GM18502 (cell line): ENCODE measurements at regions not wholly inside any gene's neighbourhood (a gene's known extent, or its start where the extent isn't known, plus 50 kb on each side); places are given as distances from the start of the nearest gene placed in this dataset.

ENCODE experiments used
- ATAC-seq: cut with Tn5 transposase; IDR thresholded peaks from one replicate; pipeline ENCODE4 v1.9.1; 2021; ENCODE audit warnings: mild to moderate bottlenecking; ENCODE audit not compliant: unreplicated experiment, poor library complexity

DNA sequence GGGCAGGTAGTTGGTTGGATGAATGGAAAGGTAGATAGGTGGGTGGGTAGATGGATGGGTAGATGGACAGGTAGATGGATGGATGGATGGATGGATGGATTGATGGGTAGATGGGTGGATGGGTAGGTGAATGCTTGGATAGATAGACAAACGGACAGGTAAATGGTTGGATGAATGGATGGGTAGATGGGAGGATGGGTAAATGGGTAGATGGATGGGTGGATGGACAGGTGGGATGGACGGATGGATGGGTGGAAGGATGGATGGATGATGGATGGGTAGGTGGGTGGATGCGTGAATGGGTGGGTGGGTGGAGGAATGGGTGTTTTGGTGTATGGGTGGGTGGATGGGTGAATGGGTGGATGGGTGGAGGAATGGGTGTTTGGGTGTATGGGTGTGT lies 50.1 kb upstream of the ASAP2 start:
- no peak for ATAC-seq

DNA sequence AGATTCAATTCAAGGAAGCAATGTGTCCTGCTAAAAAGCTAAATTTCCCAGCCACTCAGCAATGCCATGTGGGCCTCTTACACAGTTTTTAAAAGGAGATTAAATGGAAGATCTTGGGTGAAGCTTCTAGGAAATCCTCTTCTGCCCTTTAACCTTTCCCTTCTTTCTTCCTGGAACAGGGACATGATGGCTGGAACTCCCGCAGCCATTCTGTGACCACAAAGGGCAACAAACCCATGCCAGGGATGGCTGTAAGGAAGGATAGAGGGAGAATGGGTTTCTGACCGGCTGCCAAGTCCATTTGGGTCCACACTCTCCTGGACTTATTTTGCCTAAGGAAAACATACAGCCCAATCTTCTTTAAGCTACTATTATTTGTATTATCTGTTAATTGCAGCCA lies 52.6 kb upstream of the ASAP2 start:
- ATAC-seq = no peak

DNA sequence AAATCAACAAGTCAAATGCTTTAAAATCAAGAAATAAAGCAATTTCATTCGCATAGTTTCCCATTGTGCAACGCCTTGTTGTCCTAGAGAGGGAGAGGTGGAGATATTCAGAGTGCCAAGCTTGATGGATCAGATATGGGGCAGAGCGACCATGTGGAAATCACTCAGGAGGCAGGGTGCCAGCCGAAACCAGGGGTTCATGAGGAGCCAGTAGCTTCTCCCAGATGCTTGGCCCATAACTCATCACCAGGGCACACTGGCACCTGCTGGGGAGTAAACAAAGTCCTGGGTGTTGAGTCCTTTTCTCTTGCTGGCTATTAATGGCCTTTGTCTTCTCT lies 53.0 kb upstream of the ASAP2 start:
- no peak for ATAC-seq

DNA sequence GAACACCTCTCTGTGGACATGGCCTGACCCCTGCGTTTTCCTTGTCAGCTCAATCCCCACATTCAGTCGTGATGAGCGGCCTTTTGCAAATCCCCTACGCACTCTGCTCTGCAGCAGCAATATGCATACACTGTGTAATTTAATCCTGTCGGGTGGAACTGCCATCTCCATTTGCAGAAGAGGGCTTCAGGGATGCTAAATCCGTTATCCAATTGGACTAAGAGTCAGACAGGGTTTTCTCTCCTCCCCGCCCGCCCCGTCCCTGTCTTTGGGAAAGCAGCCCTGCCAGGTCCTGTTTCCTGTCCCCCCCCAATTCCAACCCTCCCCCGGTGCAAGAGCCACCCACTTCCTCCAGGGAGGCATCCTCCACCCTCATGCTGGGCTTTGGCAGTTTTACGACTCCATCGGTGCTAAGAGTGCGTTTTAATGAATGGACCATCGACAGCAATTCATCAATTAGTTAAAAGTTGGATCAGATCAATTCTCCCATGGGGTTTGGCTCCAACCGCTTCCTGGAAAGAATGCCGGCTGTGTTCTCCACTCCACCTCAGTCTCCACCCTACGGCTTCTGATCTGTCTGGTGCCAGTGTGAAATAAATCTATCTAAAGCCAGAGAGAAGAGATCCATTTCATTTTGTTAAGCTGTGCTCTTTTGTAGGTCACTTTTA lies 53.5 kb upstream of the ASAP2 start:
- no peak for ATAC-seq

DNA sequence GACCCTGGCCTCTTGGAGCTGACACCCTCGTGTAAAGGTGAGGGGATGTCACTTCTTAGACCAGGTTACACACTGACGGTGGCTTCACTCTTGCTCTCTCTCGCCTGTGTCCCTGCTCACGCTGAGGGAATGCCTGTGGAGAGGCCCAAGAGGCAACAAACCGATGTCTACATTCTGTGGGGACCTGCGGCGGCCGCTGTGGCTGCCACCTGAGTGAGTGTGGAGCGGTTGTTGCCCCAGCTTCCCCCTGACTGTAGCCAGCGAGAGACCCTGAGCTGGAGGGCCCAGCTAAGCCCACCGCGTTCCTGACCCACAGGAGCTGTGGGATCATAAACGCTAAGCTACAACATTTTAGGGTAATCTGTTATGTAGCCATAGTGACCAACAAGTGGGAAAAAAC lies 55.7 kb upstream of the ASAP2 start:
- ATAC-seq = no peak

DNA sequence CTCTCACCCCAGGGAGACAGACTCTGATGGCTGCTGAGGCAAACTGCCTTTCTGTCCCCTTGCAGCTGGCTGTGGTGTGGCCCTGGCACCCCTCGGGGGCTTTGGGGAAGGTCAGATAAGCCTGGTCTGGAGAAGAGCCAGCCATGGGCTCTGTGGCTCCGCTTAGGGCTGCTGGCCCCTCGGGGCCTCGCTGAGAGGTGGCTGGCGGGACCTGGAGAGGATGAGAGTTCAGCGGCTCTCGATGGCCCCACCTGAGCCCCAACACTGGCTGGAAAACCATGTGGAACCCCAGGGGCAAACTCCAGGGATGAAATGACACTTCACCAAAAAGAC lies 56.1 kb upstream of the ASAP2 start:
- ATAC-seq = no peak

DNA sequence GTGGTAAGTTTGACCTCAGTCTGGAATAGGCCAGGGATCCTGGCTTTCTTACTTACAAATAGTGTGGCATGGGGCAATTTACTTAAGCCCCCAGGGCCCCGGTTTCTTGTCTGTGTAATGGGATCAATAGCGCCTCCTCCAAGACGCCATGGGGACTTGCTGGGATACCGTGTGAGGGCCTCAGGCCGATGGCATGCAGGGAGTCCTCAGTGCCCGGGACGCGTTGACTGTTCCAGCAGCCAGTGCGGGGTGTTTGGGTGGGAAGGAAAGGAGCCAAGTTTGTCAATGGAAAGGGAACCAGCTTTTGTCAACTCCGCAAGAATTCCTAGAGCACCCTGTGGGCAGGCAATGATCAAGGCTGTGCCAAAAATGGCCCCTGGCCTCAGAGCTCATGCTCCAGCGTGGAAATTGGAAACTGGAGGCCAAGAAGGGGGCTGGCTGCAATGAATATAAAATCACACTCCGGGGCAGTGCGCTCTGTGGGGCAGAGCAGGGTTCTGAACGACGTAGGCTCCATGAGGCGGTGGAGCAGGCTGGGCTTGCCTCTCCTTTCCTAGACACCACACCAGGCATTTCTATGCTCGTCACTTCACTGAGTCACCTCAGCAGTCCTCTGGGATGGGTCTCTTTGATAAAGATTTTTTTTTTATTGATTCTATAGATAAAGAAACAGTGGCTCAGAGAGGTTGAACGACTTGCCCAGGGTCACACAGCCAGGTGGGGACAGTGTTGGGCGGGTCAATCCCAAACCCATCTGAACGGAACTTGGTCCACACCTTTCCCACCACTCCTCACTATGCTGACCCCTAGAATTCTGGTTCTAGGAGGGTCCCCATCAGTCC lies 56.7 kb upstream of the ASAP2 start:
- no peak for ATAC-seq

DNA sequence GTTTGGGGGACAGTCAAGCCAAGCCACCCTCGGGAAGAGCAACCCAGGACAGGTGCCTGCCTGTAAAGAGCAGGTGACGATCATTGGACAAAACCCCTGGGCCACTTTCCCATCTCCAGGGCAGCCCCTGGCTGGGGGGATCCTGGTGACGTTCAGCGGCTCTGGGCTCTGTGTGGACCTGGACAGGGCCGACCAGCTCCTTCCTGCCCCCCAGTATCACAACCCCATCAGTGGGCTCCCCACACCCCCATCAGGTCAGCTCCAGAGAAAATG lies 57.3 kb upstream of the ASAP2 start:
- no peak for ATAC-seq

DNA sequence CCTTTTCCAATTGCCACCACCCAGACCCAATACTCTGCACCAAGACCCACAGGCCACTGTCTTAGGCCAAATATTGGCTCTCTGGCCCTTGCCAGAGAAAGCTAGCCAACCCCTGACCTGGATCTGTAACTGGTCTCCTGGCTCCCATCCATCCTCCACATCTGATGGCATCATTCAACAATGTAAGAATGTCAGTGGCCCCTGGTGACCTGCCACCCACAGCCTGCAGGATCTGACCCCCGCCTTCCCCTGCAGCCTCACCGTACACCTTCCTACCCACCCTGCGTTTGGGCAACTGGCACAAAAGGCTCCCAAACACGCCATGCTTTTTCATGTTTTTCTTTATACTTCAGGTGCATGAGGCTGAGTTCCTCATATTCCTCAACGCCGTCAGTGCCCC lies 60.0 kb upstream of the ASAP2 start:
- ATAC-seq = no peak

DNA sequence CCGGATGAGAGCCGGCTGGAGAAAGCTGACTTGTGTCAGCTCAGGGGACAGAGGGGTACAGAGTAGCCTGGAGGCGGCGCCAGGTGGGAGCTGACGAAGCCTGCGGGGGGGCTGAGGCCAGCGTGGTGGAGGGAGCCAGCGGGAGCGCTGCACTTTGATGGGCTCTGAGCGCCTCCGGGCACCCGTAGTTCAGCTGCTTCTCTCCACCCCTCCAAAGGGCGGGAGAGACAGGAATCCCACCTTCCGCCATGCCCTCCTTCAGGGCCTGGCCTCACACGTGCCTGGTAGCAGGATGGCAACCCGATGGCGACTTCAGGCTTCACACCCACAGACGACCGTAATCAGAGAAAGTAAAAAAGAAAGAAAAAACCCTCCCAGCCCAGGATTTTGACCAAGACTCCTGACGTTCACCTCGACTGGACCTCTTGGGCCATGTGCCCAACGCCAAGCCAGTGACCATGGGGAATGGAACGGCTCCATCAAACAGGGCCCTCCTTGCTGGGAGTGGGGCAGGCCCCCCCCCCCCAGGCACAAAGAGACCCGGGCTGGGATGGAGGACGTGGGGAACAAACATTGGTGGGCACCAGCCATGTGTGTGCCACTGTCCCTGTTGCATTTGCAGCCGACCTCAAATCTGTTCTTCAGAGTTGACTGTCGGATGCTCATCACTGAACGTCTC lies 60.7 kb upstream of the ASAP2 start:
- ATAC-seq = no peak

DNA sequence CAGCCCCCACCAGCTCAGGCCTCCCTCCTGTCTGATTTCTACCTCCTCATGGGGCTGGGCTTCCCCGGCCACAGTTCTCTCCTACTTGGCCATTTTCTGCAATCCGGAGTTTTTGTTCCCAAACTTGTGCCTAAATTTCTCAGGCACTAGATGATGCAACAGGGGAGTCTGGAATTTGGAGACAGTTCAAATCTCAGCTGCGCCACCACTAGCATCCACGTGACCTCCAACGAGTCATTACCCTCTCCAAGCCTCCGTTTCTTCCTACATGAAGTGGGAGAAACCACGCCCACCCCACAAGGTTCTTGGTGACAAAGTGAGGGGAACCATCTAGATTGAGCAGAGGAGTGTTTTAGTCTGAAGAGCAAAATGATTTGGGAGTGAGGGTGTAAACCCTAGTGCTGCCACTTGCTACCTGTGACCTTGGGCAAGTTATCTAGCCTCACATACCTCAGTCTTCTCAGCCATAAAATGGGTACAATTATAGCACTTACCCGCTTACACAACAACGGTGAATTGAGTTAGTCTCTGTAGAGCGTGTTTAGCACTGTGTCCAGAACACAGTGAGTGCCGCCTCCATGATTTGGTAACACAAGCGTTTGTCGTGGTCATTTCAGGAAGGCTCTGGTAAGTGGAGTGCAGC lies 61.4 kb upstream of the ASAP2 start:
- no peak for ATAC-seq

DNA sequence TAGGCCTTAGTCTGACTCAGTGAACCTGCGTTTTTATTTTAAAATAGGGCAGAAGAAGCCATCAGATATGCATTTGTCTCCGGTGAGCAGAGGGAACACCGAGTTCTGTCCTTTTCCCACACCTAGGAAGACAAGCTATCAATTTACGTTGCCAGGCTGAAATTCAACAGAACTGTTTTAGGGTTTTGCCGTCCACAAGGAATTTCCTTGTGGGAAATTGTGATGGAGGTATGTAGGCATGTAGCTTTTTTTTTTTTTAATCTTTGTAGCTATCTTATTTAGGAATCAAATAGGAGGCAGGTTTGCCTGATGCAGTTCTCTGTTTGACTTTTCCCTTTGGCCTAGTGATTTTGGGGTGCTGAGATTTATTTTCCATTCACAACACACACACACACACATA lies 62.0 kb upstream of the ASAP2 start:
- no peak for ATAC-seq

DNA sequence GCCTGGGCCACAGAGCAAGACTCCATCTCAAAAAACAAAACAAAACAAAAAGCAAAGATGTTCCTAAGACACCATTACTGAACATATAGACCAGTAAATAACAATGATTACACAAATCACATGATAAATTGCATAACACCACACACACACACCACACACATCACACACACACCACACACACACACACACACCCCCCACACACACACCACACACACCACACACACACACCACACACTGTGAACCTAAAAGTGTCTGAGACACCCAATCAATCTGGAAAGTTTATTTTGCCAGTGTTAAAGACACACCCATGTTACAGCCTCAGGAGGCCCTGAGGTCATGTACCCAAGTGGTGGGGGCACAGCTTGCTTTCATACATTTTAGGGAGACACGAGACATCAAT lies 62.6 kb upstream of the ASAP2 start:
- no peak for ATAC-seq

DNA sequence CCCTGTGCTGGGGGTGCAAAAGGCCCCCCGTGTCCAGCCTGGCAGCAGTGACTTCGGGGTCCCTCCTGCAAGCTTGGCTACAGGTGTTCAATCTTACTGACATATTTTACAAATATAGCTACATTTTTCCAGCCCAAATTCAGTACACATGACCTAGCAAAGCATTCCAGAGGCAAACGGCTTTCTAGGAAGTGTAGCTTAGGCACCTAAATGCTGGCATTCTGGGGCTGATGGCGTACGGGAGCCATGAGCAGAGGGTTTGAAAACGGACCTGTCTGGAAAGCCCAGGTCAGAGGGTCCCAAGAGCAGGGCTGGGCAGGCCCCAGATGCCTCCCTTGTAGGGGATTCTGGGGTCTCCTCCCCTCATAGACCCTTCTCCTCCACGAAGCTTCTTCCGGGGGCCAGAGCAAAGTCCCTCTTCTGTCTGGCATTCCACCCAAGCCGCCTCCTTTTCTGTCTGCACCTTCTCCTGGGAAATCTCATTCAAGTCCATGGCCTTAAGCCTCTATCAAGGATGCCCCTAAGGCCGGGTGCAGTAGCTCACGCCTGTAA lies 63.3 kb upstream of the ASAP2 start:
- ATAC-seq = no peak

DNA sequence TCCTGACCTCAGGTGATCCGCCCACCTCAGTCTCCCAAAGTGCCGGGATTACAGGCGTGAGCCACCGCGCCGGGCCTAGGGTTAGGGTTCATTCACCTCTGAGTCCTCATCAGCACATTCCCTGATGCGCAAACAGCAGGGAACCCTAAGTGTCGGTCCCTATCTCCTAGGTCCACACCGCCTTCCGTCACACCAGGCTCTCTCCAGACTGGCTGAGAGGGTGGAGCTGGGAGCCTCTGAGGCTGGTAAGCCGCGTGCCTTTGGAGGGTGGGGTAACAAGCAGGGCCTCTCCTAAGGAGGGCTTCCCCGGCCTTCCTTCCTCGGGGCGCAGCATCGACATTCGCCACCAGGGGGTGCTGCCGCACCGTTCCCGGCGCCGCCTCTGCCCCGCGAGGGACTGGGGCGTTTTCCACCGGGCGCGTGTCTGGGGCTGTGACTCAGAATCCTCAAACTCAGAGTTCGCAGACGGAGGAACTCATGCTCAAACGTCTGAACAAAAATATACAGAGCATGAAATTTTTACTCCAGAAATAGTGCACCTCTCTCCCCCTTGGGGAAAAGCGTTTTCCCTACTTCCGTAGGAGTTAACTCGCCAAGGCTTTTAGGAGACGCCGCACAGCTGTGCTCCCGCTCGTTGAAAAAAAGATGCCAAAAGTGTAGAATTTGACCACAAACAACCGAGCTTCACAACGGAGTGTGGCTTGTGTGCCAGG lies 63.9 kb upstream of the ASAP2 start:
- ATAC-seq = peak; percentile 93

DNA sequence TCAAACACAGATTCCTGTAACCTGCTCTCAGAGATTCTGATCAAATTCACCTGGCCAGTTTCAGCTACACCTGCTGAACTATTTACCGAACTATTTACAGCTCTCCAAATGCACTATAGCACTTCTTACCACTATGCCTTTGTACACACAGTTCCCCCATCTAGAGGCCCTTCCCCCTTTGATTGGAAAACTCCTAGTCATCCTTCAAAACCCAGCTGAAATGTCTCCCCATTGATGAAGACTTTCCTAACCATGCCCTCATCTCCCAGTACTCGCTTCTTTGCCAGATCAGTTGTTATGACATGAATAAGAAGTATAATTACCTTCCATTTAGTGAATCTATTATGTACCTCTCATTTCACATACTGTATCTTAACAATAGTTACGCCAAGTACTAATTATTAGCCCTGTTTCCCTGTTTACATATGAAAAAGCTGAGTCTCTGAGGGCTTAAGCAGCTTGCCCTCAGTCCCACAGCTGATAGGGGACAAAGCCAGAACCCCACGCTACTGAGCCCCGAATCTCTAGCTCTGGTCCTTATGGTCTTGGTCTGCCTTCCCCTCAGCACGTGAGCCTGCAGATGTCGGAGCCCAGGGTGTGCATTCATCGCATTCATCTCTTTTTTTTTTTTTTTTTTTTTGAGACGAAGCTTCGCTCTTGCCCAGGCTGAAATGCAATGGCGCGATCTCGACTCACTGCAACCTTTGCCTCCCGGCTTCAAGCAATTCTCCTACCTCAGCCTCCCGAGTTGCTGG lies 64.7 kb upstream of the ASAP2 start:
- ATAC-seq = no peak

DNA sequence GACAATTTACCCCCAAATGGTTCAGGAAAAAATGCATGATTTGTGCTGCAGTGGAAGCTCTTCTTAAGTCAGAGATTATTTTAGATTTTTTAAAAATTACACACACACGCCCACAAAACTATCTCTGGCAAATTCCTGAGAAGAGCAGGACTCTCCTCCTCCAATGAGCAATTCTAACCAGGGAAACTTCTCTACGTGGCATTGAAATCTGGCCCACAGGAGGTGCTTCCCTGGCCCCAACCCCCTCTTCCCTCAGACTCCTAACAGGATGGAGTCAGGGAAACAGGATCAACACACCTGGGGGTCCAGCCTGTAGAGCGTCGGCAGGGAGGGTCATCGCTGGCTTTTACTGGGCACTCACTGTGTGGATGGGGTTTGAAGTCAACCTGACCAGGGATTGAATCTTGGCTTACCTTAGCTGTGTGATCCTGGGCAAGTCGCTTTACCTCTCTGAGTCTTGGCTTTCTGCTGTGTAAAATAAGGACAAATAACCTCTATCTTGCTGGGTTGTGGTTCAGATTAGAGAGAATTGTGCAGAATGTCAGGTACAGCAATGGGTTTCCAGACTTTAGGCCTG lies 65.4 kb upstream of the ASAP2 start:
- ATAC-seq = no peak

DNA sequence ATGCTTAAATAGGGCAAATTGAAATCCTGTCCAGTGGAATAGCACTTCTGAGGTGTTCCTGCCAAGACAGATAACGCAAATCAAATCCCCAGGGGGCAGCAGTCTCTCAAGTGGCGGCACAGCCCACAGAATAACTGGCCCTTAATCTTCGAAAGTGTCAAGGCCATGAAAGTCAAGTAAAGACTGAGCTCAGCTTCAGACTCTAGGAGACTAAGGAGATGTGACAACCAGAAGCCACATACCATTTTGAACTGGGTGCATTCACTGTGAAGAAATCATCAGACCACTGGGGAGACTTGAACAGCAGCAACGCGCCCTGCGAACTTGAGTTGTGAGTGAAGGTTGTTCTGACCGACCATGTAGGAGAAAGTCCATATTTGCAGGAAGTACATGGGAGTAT lies 66.0 kb upstream of the ASAP2 start:
- no peak for ATAC-seq
